Activated B cell treated with CpG ODN at 0.5 μM for 24 hours (primary cell): ENCODE measurements at regions not wholly inside any gene's neighbourhood (a gene's known extent, or its start where the extent isn't known, plus 50 kb on each side); places are given as distances from the start of the nearest gene placed in this dataset.

Experiments used
- ATAC-seq: fragments of 200-7000 bp; cut with Tn5 transposase; one replicate; pipeline ENCODE4 v1.10.0; 2021; ENCODE audit warnings: low read depth, mild to moderate bottlenecking, moderate library complexity
- CTCF ChIA-PET: fragments of 350-600 bp; sonication (Branson Sonifier 250); formaldehyde crosslinking; loops from one replicate; lab custom pipeline; 2021; ENCODE audit warnings: antibody characterized with exemption; lab: Charles Lee
- POLR2A ChIA-PET: fragments of 350-600 bp; sonication (Branson Sonifier 250); formaldehyde crosslinking; loops from one replicate; lab custom pipeline; 2021; ENCODE audit warnings: antibody characterized with exemption; lab: Charles Lee
- DNase-seq: peaks from one replicate; pipeline ENCODE4 v3.0.0; 2022
- H3K27ac Mint-ChIP-seq: one replicate; pipeline ENCODE4 v1.8.0; 2020; ENCODE audit warnings: mixed read lengths
- H3K27me3 Mint-ChIP-seq: one replicate; pipeline ENCODE4 v1.8.0; 2021; ENCODE audit warnings: mixed read lengths
- H3K36me3 Mint-ChIP-seq: one replicate; pipeline ENCODE4 v1.8.0; 2021; ENCODE audit warnings: low read depth, mixed read lengths
- H3K4me1 Mint-ChIP-seq: one replicate; pipeline ENCODE4 v1.8.0; 2021; ENCODE audit warnings: mixed read lengths
- H3K4me3 Mint-ChIP-seq: one replicate; pipeline ENCODE4 v1.8.0; 2020; ENCODE audit warnings: mild to moderate bottlenecking, mixed read lengths
- H3K9me3 Mint-ChIP-seq: one replicate; pipeline ENCODE4 v1.8.0; 2020; ENCODE audit warnings: mixed read lengths
- intact Hi-C: fragments of 100-400 bp; cut with micrococcal nuclease; formaldehyde crosslinking; loops from one replicate; pipeline ENCODE4 v1.15.1; 2024
- TF ChIP-seq, protein P1 (sequence below): fragments of 200-600 bp; IDR thresholded peaks from one replicate; pipeline ENCODE4 v1.8.0; 2022; ENCODE audit warnings: antibody characterized with exemption, mild to moderate bottlenecking

DNA sequence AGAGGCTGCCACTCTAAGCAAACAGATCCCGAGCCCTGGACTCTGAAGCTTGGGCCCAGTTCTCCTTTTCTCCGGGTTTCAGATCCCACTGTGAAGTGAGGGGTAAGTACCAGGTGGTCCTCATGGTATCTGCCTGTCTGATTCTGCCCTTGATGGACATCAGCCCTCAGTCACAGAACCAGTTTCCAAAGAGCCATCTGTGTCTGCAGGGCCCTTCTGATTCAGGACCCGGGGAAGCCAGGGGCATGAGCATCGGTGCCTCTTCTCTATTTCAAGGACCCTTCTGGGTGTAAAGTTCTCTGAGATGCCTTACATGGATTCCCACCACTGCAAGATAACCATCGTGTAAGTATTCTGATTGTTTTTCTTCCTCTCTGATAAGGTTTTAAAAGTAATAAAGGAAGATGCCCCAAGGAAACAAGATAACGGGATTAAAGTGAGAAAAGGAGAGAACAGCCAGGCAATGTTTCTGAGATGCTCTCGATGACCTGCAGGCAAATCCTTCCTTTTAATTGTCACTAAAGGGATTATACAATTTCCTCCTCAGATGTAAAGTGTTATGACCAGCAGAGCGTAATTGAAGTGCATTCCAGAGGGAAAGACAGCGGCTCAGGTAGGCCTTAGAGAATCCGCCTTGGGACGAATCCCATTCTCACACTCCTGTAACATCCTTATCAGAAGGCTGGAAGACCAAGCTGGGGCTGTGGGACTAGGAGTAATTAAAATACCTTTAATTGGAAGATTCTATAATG lies 924.3 kb downstream of the TBC1D22A start:
- Mint-ChIP-seq H3K27me3 (peaks cover 5% of the 10 kb centered on the region), H3K4me1 (no peaks in the 10 kb centered on the region), H3K4me3 (no peak overlapping the region), H3K27ac (no peak overlapping the region), H3K36me3 (no peaks in the 10 kb centered on the region), H3K9me3 (peaks cover 9% of the 10 kb centered on the region)
- DNase-seq (no peak), ATAC-seq (no peak)
- TF ChIP-seq, protein P1, sequence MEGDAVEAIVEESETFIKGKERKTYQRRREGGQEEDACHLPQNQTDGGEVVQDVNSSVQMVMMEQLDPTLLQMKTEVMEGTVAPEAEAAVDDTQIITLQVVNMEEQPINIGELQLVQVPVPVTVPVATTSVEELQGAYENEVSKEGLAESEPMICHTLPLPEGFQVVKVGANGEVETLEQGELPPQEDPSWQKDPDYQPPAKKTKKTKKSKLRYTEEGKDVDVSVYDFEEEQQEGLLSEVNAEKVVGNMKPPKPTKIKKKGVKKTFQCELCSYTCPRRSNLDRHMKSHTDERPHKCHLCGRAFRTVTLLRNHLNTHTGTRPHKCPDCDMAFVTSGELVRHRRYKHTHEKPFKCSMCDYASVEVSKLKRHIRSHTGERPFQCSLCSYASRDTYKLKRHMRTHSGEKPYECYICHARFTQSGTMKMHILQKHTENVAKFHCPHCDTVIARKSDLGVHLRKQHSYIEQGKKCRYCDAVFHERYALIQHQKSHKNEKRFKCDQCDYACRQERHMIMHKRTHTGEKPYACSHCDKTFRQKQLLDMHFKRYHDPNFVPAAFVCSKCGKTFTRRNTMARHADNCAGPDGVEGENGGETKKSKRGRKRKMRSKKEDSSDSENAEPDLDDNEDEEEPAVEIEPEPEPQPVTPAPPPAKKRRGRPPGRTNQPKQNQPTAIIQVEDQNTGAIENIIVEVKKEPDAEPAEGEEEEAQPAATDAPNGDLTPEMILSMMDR: no peak
- POLR2A ChIA-PET: no interaction called here
- CTCF ChIA-PET: no interaction called here
- intact Hi-C loops: no loop called here

DNA sequence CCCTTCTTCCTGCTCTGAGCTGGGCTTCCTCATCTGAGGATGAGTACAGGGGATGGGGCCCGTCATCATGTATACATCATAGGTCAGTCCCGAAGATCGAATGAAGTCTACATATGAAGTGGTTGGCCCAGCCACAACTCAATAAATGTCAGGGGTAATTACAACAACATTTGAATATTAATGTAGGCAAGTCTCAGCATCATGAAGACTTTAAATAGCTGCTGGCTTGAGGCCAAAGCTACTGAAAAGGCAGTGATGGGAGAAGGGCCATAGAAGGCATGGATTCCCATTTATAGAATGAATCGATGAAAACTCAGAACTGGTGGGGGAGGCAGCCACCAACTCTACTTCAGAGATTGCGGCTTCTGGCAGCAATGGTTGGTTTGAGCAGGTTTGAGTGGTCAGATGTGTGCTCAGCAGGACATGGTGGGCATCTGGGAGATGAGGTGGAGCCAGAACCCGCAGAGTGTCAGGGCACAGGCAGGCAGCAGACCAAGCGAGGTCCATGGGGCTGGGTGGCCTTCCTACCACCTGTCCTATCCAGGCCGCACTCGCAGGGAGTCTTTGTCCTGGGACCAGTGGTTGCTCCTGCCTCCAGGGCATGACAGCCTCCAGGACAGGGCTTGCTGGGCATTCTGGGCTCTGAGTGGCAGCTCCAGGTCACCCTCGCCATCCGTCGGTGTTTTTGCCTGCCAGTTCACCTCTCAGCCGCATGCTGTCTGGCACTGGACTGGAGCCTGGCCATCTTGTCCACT lies 919.1 kb downstream of the TBC1D22A start:
- POLR2A ChIA-PET: no interaction called here
- Mint-ChIP-seq H3K27ac (no peak overlapping the region), H3K4me3 (no peak overlapping the region), H3K4me1 (no peaks in the 10 kb centered on the region), H3K9me3 (peaks cover 9% of the 10 kb centered on the region), H3K36me3 (no peaks in the 10 kb centered on the region), H3K27me3 (peaks cover 4% of the 10 kb centered on the region)
- DNase-seq (no peak), ATAC-seq (no peak)
- TF ChIP-seq, protein P1: no peak
- intact Hi-C loops: no loop called here
- CTCF ChIA-PET: no interaction called here

GRCh38 chr22:47678636-47679287 lies 916.3 kb downstream of the TBC1D22A start:
- CTCF ChIA-PET: no interaction called here
- Mint-ChIP-seq H3K4me3 (no peak overlapping the region), H3K27me3 (no peaks in the 10 kb centered on the region), H3K36me3 (no peaks in the 10 kb centered on the region), H3K27ac (no peak overlapping the region), H3K9me3 (peaks cover 3% of the 10 kb centered on the region), H3K4me1 (no peaks in the 10 kb centered on the region)
- TF ChIP-seq, protein P1: no peak
- POLR2A ChIA-PET: no interaction called here
- ATAC-seq (no peak), DNase-seq (no peak)
- intact Hi-C loops: no loop called here

GRCh38 chr22:47678048-47678447 lies 915.6 kb downstream of the TBC1D22A start:
- ChIA-PET POLR2A (no interaction called here), CTCF (no interaction called here)
- TF ChIP-seq, protein P1: no peak
- intact Hi-C loops: no loop called here
- Mint-ChIP-seq H3K9me3 (no peaks in the 10 kb centered on the region), H3K27ac (no peak overlapping the region), H3K4me1 (no peaks in the 10 kb centered on the region), H3K4me3 (no peak overlapping the region), H3K36me3 (no peaks in the 10 kb centered on the region), H3K27me3 (no peaks in the 10 kb centered on the region)
- DNase-seq (no peak), ATAC-seq (no peak)

DNA sequence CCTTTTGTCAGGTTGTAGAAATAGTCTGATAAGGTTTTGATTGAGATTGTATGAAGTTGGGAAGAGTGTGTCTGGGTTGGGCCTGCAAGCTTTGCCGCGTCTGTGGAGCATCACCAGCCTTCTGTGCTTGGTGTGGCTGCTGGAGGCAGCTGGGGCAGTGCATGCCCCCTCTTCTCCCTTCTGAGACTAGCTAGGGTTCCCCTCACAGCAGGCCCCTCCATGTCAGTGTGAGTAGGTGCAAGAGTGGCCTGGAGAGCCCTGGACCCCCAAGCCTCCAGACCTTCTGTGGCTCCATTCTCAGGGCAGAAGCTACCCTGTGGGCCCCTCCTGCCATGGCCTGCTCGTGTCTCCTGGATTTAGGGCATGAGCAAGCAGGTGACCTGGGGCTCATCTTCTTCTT lies 914.2 kb downstream of the TBC1D22A start:
- H3K4me3 Mint-ChIP-seq: no peak overlapping the region
- DNase-seq (no peak), ATAC-seq (no peak)
- no peaks in the 10 kb centered on the region for H3K4me1 Mint-ChIP-seq
- no peak overlapping the region for H3K27ac Mint-ChIP-seq
- POLR2A ChIA-PET: no interaction called here
- H3K36me3 Mint-ChIP-seq: no peaks in the 10 kb centered on the region
- CTCF ChIA-PET: no interaction called here
- H3K27me3 Mint-ChIP-seq: no peaks in the 10 kb centered on the region
- TF ChIP-seq, protein P1: no peak
- H3K9me3 Mint-ChIP-seq: no peaks in the 10 kb centered on the region
- intact Hi-C loops: no loop called here
